ENCODE measurements at regions not wholly inside any gene's neighbourhood (a gene's known extent, or its start where the extent isn't known, plus 50 kb on each side); places are given as distances from the start of the nearest gene placed in this dataset.

- peak; percentile 6 to 29 for DNase-seq (ENCODE audit: low read depth in 2 of 2)
- no peak overlapping the region for H3K4me3 ChIP-seq (replicated peaks in 1 of 2; ENCODE audit: low read depth in 2 of 2, low read length in 2 of 2)
- no peak for TF ChIP-seq CTCF (IDR thresholded peaks at IDR 0.05; ENCODE audit: low read depth, low read length)
These were observed 242.8 kb upstream of the ANKRD55 start for GRCh38 chr5:56475689-56476486.

- DNase-seq (ENCODE audit: low read depth in 2 of 2), result no peak
- no peak for TF ChIP-seq CTCF (IDR thresholded peaks at IDR 0.05; ENCODE audit: low read depth, low read length)
These were observed 238.6 kb upstream of the ANKRD55 start for GRCh38 chr5:56471707-56472106.

GRCh38 chr5:56470007-56470406 lies 236.9 kb upstream of the ANKRD55 start:
- no peak for TF ChIP-seq CTCF (IDR thresholded peaks at IDR 0.05; ENCODE audit: low read depth, low read length)
- DNase-seq (ENCODE audit: low read depth in 2 of 2), result no peak
- no peak overlapping the region for H3K4me3 ChIP-seq (replicated peaks in 1 of 2; ENCODE audit: low read depth in 2 of 2, low read length in 2 of 2)

More at GRCh38 chr5:56471707-56472106, 238.6 kb upstream of the ANKRD55 start:
- H3K4me3 ChIP-seq (replicated peaks in 1 of 2; ENCODE audit: low read depth in 2 of 2, low read length in 2 of 2), result no peak overlapping the region

GRCh38 chr5:56468277-56468676 lies 235.1 kb upstream of the ANKRD55 start:
- no peak overlapping the region for H3K4me3 ChIP-seq (replicated peaks in 1 of 2; ENCODE audit: low read depth in 2 of 2, low read length in 2 of 2)
- DNase-seq (ENCODE audit: low read depth in 2 of 2), result no peak
- TF ChIP-seq CTCF (IDR thresholded peaks at IDR 0.05; ENCODE audit: low read depth, low read length), result no peak

GRCh38 chr5:56467176-56467717 lies 234.1 kb upstream of the ANKRD55 start:
- no peak for DNase-seq (ENCODE audit: low read depth in 2 of 2)
- no peak overlapping the region for H3K4me3 ChIP-seq (replicated peaks in 1 of 2; ENCODE audit: low read depth in 2 of 2, low read length in 2 of 2)
- no peak for TF ChIP-seq CTCF (IDR thresholded peaks at IDR 0.05; ENCODE audit: low read depth, low read length)

GRCh38 chr5:56466136-56466816 lies 233.1 kb upstream of the ANKRD55 start:
- no peak for TF ChIP-seq CTCF (IDR thresholded peaks at IDR 0.05; ENCODE audit: low read depth, low read length)
- peak in 1 of 2 donors; percentile 2 for DNase-seq (ENCODE audit: low read depth in 2 of 2)
- no peak overlapping the region for H3K4me3 ChIP-seq (replicated peaks in 1 of 2; ENCODE audit: low read depth in 2 of 2, low read length in 2 of 2)
